ENCODE measurements at regions not wholly inside any gene's neighbourhood (a gene's known extent, or its start where the extent isn't known, plus 50 kb on each side); places are given as distances from the start of the nearest gene placed in this dataset.

DNA sequence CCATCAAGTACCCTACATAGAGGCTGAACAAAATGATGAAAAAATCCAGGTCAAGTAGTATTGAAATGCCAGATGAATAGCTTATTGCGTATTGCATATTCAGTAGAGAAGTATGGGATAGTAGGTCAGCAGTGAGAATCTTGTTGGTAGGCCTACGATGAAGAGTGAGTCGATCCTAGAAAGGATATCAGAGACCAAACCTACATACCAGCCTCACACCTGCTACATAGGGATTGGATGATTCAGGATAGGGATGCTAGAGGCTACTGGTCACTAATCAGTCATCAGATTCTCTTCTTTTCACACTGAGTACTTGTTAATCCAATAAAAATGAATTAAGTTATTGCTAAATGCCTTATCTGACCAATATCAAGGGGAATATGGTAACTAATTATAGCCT lies 274.5 kb downstream of the DSEL start:
- H3K4me3 ChIP-seq: no peak overlapping the region
- no peaks in the 10 kb centered on the region for H3K9me3 ChIP-seq
- DNase-seq (no peak), ATAC-seq (ENCODE audit: low FRiP score in 2 of 2) (no peak)
- WGBS, 2 donors: 92% methylated on average over 3 of the region's 3 CpGs
- H3K27me3 ChIP-seq: no peaks in the 10 kb centered on the region
- H3K36me3 ChIP-seq: no peaks in the 10 kb centered on the region
- H3K27ac ChIP-seq: no peak overlapping the region
- TF ChIP-seq EP300 (IDR thresholded peaks at IDR 0.05) (no peak), POLR2A (IDR thresholded peaks at IDR 0.05) (no peak), CTCF (IDR thresholded peaks at IDR 0.05) (no peak), POLR2AphosphoS5 (IDR thresholded peaks at IDR 0.05) (no peak)
- H3K4me1 ChIP-seq: no peaks in the 10 kb centered on the region

DNA sequence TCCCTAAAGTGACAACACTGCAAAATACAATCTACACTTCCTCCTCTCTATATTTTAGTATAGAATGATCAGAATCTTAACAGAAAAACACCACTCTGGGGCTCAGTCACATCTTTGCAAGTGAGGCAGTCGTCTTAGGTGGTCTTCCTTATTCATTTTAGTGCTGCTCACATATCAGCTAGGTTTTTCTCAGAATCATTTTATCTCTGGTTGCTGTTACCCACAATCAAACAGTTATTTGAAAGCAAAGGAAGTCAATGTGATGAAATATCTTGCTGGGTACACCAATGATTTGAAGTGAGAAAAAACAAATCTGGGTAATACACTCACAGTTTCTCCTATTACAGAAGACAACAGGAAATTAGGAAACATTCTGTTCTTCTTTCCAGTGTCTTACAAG lies 275.2 kb downstream of the DSEL start:
- Histone ChIP-seq H3K4me1 (no peaks in the 10 kb centered on the region), H3K9me3 (no peaks in the 10 kb centered on the region), H3K27me3 (no peaks in the 10 kb centered on the region), H3K36me3 (no peaks in the 10 kb centered on the region), H3K27ac (no peak overlapping the region), H3K4me3 (no peak overlapping the region)
- WGBS, 2 donors: 52 to 65% methylated on average over 1 of the region's 1 CpG
- ATAC-seq (ENCODE audit: low FRiP score in 2 of 2): no peak
- DNase-seq: no peak
- TF ChIP-seq POLR2A (IDR thresholded peaks at IDR 0.05): no peak
- no peak for TF ChIP-seq POLR2AphosphoS5 (IDR thresholded peaks at IDR 0.05)
- no peak for TF ChIP-seq EP300 (IDR thresholded peaks at IDR 0.05)
- no peak for TF ChIP-seq CTCF (IDR thresholded peaks at IDR 0.05)

- Histone ChIP-seq H3K4me1 (no peaks in the 10 kb centered on the region), H3K9me3 (no peaks in the 10 kb centered on the region), H3K27me3 (no peaks in the 10 kb centered on the region), H3K36me3 (no peaks in the 10 kb centered on the region), H3K27ac (no peak overlapping the region), H3K4me3 (no peak overlapping the region)
- TF ChIP-seq POLR2A (IDR thresholded peaks at IDR 0.05) (no peak), CTCF (IDR thresholded peaks at IDR 0.05) (no peak), EP300 (IDR thresholded peaks at IDR 0.05) (no peak), POLR2AphosphoS5 (IDR thresholded peaks at IDR 0.05) (no peak)
- DNase-seq: no peak
- no peak for ATAC-seq (ENCODE audit: low FRiP score in 2 of 2)
- WGBS, 2 donors: 85 to 92% methylated on average over 7 of the region's 7 CpGs
Measured at GRCh38 chr18:67239826-67240225, 276.7 kb downstream of the DSEL start.

DNA sequence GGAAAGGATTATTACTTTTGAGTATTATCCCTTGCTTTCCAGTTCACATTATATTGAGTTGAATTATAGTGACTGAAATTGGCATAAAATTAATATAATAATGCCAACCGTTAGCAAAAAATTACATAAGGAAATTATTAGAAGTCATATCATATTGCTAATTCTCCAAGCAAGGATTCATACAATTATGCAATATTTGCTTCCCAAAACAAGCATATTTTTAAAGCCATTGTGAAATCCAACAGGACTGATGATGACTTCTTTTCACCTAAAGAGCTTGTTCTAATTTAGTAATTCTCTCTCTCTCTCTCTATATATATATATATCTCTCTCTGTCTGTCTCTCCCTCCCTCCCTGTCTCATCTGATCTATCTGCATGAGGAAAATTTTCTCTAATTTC lies 283.5 kb downstream of the DSEL start:
- no peak overlapping the region for H3K27ac ChIP-seq
- 68 to 83% methylated on average over 1 of the region's 1 CpG for WGBS, 2 donors
- ATAC-seq (ENCODE audit: low FRiP score in 2 of 2) (no peak), DNase-seq (no peak)
- H3K27me3 ChIP-seq: no peaks in the 10 kb centered on the region
- TF ChIP-seq POLR2A (IDR thresholded peaks at IDR 0.05): no peak
- TF ChIP-seq EP300 (IDR thresholded peaks at IDR 0.05): no peak
- TF ChIP-seq CTCF (IDR thresholded peaks at IDR 0.05): no peak
- no peak for TF ChIP-seq POLR2AphosphoS5 (IDR thresholded peaks at IDR 0.05)
- H3K36me3 ChIP-seq: no peaks in the 10 kb centered on the region
- no peaks in the 10 kb centered on the region for H3K9me3 ChIP-seq
- H3K4me3 ChIP-seq: no peak overlapping the region
- peaks cover 0 to 3% (median 0%) of the 10 kb centered on the region in 4 donors for H3K4me1 ChIP-seq

DNA sequence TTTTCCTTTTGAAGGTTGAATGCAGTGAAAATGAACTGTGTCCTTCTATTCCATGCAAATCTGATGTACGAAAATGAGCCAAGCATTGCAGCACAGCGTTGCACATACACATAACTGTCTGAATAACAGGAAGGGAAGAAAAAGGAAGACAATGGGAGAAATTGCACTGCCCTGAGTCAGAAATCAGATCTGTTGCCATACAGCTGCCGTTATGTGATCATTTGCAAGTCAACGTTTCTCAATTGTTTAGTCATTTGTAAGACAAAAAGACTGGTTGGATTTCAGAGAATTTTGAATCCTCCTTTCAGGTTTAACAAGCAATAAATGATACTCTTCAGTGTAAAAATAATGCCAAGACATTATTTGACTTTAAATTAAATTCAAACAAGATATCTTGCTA lies 284.1 kb downstream of the DSEL start:
- WGBS, 2 donors: 49 to 57% methylated on average over 4 of the region's 4 CpGs
- TF ChIP-seq POLR2A (IDR thresholded peaks at IDR 0.05) (no peak), CTCF (IDR thresholded peaks at IDR 0.05) (no peak), EP300 (IDR thresholded peaks at IDR 0.05) (no peak), POLR2AphosphoS5 (IDR thresholded peaks at IDR 0.05) (no peak)

More for the DNA sequence above, 284.1 kb downstream of the DSEL start:
- Histone ChIP-seq H3K27ac (no peak overlapping the region), H3K4me1 (peaks cover 0 to 3% (median 0%) of the 10 kb centered on the region in 4 donors), H3K36me3 (no peaks in the 10 kb centered on the region), H3K27me3 (no peaks in the 10 kb centered on the region), H3K9me3 (no peaks in the 10 kb centered on the region), H3K4me3 (no peak overlapping the region)
- DNase-seq (no peak), ATAC-seq (ENCODE audit: low FRiP score in 2 of 2) (peak in 1 of 2 donors; percentile 40)
